H9 (cell line): ENCODE measurements at regions not wholly inside any gene's neighbourhood (a gene's known extent, or its start where the extent isn't known, plus 50 kb on each side); places are given as distances from the start of the nearest gene placed in this dataset.
"Not testable (repeated sequence)": the region's sequence is repeated elsewhere in the genome, so short reads cannot be mapped to it uniquely, and the experiment has no call there.

Source experiments
- DNase-seq: peaks from one replicate; pipeline ENCODE4 v3.0.0-alpha.2; 2017
- H2AFZ ChIP-seq: one replicate; pipeline ENCODE4 v1.6.1; 2013; ENCODE audit warnings: mild to moderate bottlenecking, low read length, control low read depth, moderate library complexity
- H2AK5ac ChIP-seq: 2 replicates; pipeline ENCODE4 v1.6.1; 2013; ENCODE audit warnings: low read length, control low read depth, mixed read lengths; ENCODE audit not compliant: insufficient read length
- H2BK120ac ChIP-seq: one replicate; pipeline ENCODE4 v1.6.1; 2013; ENCODE audit warnings: low read depth, mild to moderate bottlenecking, low read length, control low read depth, inconsistent platforms; ENCODE audit not compliant: poor library complexity, severe bottlenecking
- H2BK12ac ChIP-seq: 2 replicates; pipeline ENCODE4 v1.6.1; 2013; ENCODE audit warnings: low read length, control low read depth, mixed read lengths, low read depth; ENCODE audit not compliant: insufficient read length
- H2BK15ac ChIP-seq: 2 replicates; pipeline ENCODE4 v1.6.1; 2013; ENCODE audit warnings: low read depth, low read length, control low read depth
- H2BK20ac ChIP-seq: one replicate; pipeline ENCODE4 v1.6.1; 2013; ENCODE audit warnings: low read depth, mild to moderate bottlenecking, low read length, control low read depth, inconsistent platforms; ENCODE audit not compliant: poor library complexity, severe bottlenecking
- H2BK5ac ChIP-seq: 2 replicates; pipeline ENCODE4 v1.6.1; 2013; ENCODE audit warnings: low read length, control low read depth, mixed read lengths; ENCODE audit not compliant: insufficient read length
- H3K14ac ChIP-seq: 2 replicates; pipeline ENCODE4 v1.6.1; 2013; ENCODE audit warnings: low read length, control low read depth; ENCODE audit not compliant: insufficient read depth
- H3K18ac ChIP-seq: 2 replicates; pipeline ENCODE4 v1.6.1; 2013; ENCODE audit warnings: low read depth, mild to moderate bottlenecking, mixed read lengths, low read length, control low read depth; ENCODE audit not compliant: insufficient read length
- H3K23ac ChIP-seq: 2 replicates; pipeline ENCODE4 v1.6.1; 2013; ENCODE audit warnings: low read length, control low read depth, mixed read lengths, low read depth; ENCODE audit not compliant: insufficient read length
- H3K23me2 ChIP-seq: 2 replicates; pipeline ENCODE4 v1.6.1; 2013; ENCODE audit warnings: low read depth, mild to moderate bottlenecking, mixed read lengths, low read length, control low read depth; ENCODE audit not compliant: insufficient read length, poor library complexity, severe bottlenecking
- H3K27ac ChIP-seq: 2 replicates; pipeline ENCODE4 v1.5.1; 2013; ENCODE audit warnings: low read length, control low read depth, mixed read lengths, low read depth; ENCODE audit not compliant: insufficient read length
- H3K27me3 ChIP-seq: 2 replicates; pipeline ENCODE4 v1.6.1; 2013; ENCODE audit warnings: low read length, control low read depth, inconsistent platforms; ENCODE audit not compliant: insufficient read depth
- H3K4ac ChIP-seq: 2 replicates; pipeline ENCODE4 v1.6.1; 2013; ENCODE audit warnings: low read depth, mild to moderate bottlenecking, control low read depth, inconsistent platforms, low read length, moderate library complexity
- H3K4me1 ChIP-seq: 2 replicates; pipeline ENCODE4 v1.6.1; 2013; ENCODE audit warnings: low read length, control low read depth, inconsistent platforms; ENCODE audit not compliant: insufficient read depth
- H3K4me2 ChIP-seq: 2 replicates; pipeline ENCODE4 v1.6.1; 2013; ENCODE audit warnings: low read length, control low read depth, mixed read lengths; ENCODE audit not compliant: insufficient read length, insufficient read depth
- H3K56ac ChIP-seq: 2 replicates; pipeline ENCODE4 v1.6.1; 2013; ENCODE audit warnings: low read depth, mild to moderate bottlenecking, mixed read lengths, low read length, control low read depth; ENCODE audit not compliant: insufficient read length
- H3K79me1 ChIP-seq: 2 replicates; pipeline ENCODE4 v1.6.1; 2013; ENCODE audit warnings: low read depth, mild to moderate bottlenecking, moderate library complexity, low read length, control low read depth, inconsistent platforms; ENCODE audit not compliant: insufficient read depth, poor library complexity, severe bottlenecking
- H3K79me2 ChIP-seq: 2 replicates; pipeline ENCODE4 v1.6.1; 2013; ENCODE audit warnings: low read length, control low read depth, inconsistent platforms; ENCODE audit not compliant: insufficient read depth
- H3K9ac ChIP-seq: 2 replicates; pipeline ENCODE4 v1.6.1; 2013; ENCODE audit warnings: low read length, control low read depth, mixed read lengths; ENCODE audit not compliant: insufficient read length; ENCODE audit errors: extremely low read depth
- H3K9me3 ChIP-seq: one replicate; pipeline ENCODE4 v1.6.1; 2013; ENCODE audit warnings: low read depth, low read length, inconsistent platforms; ENCODE audit not compliant: control insufficient read depth
- H3T11ph ChIP-seq: one replicate; pipeline ENCODE4 v1.6.1; 2013; ENCODE audit warnings: mild to moderate bottlenecking, low read length, control low read depth, inconsistent platforms
- H4K20me1 ChIP-seq: one replicate; pipeline ENCODE4 v1.6.1; 2013; ENCODE audit not compliant: control insufficient read depth, insufficient read length, insufficient read depth
- H4K5ac ChIP-seq: 2 replicates; pipeline ENCODE4 v1.6.1; 2013; ENCODE audit warnings: low read depth, mild to moderate bottlenecking, mixed read lengths, low read length, control low read depth; ENCODE audit not compliant: insufficient read length
- H4K8ac ChIP-seq: replicated peaks from 2 replicates; pipeline ENCODE4 v1.6.1; 2013; ENCODE audit warnings: low read length, control low read depth, mixed read lengths, low read depth; ENCODE audit not compliant: insufficient read length
- H4K91ac ChIP-seq: 2 replicates; pipeline ENCODE4 v1.6.1; 2013; ENCODE audit warnings: low read depth, mild to moderate bottlenecking, moderate library complexity, mixed read lengths, low read length, control low read depth; ENCODE audit not compliant: insufficient read length
- H3K27ac Mint-ChIP-seq, 3 experiments: 2 replicates in 2 of 3; 3 replicates in 1 of 3; pipeline ENCODE4 v1.8.0; 2020 to 2021; ENCODE audit warnings: mixed read lengths in 3 of 3, mild to moderate bottlenecking in 1 of 3, moderate library complexity in 1 of 3
- H3K27me3 Mint-ChIP-seq: 2 replicates; pipeline ENCODE4 v1.8.0; 2021; ENCODE audit warnings: low read depth, mild to moderate bottlenecking, moderate library complexity, mixed read lengths
- H3K36me3 Mint-ChIP-seq, 3 experiments: 2 replicates in 2 of 3; 3 replicates in 1 of 3; pipeline ENCODE4 v1.8.0; 2020 to 2021; ENCODE audit warnings: low read depth in 3 of 3, mixed read lengths in 3 of 3; ENCODE audit not compliant: insufficient read depth in 1 of 3
- H3K4me1 Mint-ChIP-seq, 2 experiments: 2 replicates each; pipeline ENCODE4 v1.8.0; 2020; ENCODE audit warnings: mixed read lengths in 2 of 2
- H3K4me3 Mint-ChIP-seq, 2 experiments: 2 replicates in 1 of 2; 3 replicates in 1 of 2; pipeline ENCODE4 v1.8.0; 2020 to 2021; ENCODE audit warnings: mild to moderate bottlenecking in 2 of 2, mixed read lengths in 2 of 2, moderate library complexity in 1 of 2
- H3K9me3 Mint-ChIP-seq, 2 experiments: 2 replicates in 1 of 2; 3 replicates in 1 of 2; pipeline ENCODE4 v1.8.0; 2020; ENCODE audit warnings: mild to moderate bottlenecking in 2 of 2, mixed read lengths in 2 of 2, moderate library complexity in 1 of 2
- WGBS: extraction: QIAGEN DNeasy Blood & Tissue Kit; methylation state at CpG from one replicate; pipeline ENCODE4 v1.1.7; 2013; ENCODE audit warnings: missing lambda C conversion rate, low lambda C conversion rate, mixed read lengths; ENCODE audit not compliant: insufficient read length; ENCODE audit errors: extremely low coverage; 5-methylcytosine and 5-hydroxymethylcytosine counted together

- not testable (repeated sequence) for H3K27me3 ChIP-seq, H3K23ac ChIP-seq, H3K23me2 ChIP-seq, H3K14ac ChIP-seq, H3K36me3 Mint-ChIP-seq, H3K4ac ChIP-seq, H2BK120ac ChIP-seq, H3K79me1 ChIP-seq, H3K9me3 Mint-ChIP-seq, H2BK15ac ChIP-seq, H3K27ac ChIP-seq, H2AFZ ChIP-seq, H3T11ph ChIP-seq, DNase-seq, H3K79me2 ChIP-seq, H4K5ac ChIP-seq, H2BK20ac ChIP-seq, H3K4me1 ChIP-seq, H2AK5ac ChIP-seq, H2BK5ac ChIP-seq, H3K56ac ChIP-seq, H3K9me3 ChIP-seq, H2BK12ac ChIP-seq, H4K20me1 ChIP-seq, H3K27me3 Mint-ChIP-seq, H3K18ac ChIP-seq, H4K8ac ChIP-seq, H4K91ac ChIP-seq, H3K9ac ChIP-seq
- peak overlapping the region; percentile 84 for H3K4me2 ChIP-seq
- no CpG with 5 or more reads among the region's 8 CpGs for WGBS
- Mint-ChIP-seq H3K4me3 (peak overlapping the region; percentile 84 to 86), H3K4me1 (peaks cover 35 to 37% of the 10 kb centered on the region in 2 experiments), H3K27ac (peak overlapping the region in 2 of 3 experiments; percentile 57 to 58; a peak in 2 of 7 replicates)
Measured at GRCh38 chr11:67806728-67807235, 132.4 kb upstream of the ALDH3B2 start.

GRCh38 chr11:67806183-67806582 lies 131.8 kb upstream of the ALDH3B2 start:
- H4K5ac ChIP-seq, H4K20me1 ChIP-seq, H3K79me1 ChIP-seq, DNase-seq, H3K56ac ChIP-seq, H3K27ac ChIP-seq, H3K4me1 ChIP-seq, H2AFZ ChIP-seq, H3T11ph ChIP-seq, H3K23me2 ChIP-seq, H3K18ac ChIP-seq, H3K79me2 ChIP-seq, H2BK12ac ChIP-seq, H4K91ac ChIP-seq, H3K23ac ChIP-seq, H3K36me3 Mint-ChIP-seq, H3K9me3 Mint-ChIP-seq, H3K27me3 Mint-ChIP-seq, H2BK120ac ChIP-seq, H4K8ac ChIP-seq, H2AK5ac ChIP-seq, H3K4ac ChIP-seq, H3K27me3 ChIP-seq, H3K9me3 ChIP-seq, H2BK15ac ChIP-seq, H2BK5ac ChIP-seq, H2BK20ac ChIP-seq: not testable (repeated sequence)
- H3K27ac Mint-ChIP-seq, result peak overlapping the region in 2 of 3 experiments; percentile 57 to 58; a peak in 3 of 7 replicates
- peak overlapping the region; percentile 50 for H3K9ac ChIP-seq
- H3K4me1 Mint-ChIP-seq, result peaks cover 32 to 35% of the 10 kb centered on the region in 2 experiments
- peak overlapping the region; percentile 84 to 92 for H3K4me3 Mint-ChIP-seq
- H3K14ac ChIP-seq, result peak overlapping the region; percentile 57; the same call in 1 of the 2 replicates
- whole genome bisulfite sequencing, result no CpG with 5 or more reads among the region's 26 CpGs
- peak overlapping the region; percentile 84 for H3K4me2 ChIP-seq
